AG04450 (cell line): ENCODE measurements at regions not wholly inside any gene's neighbourhood (a gene's known extent, or its start where the extent isn't known, plus 50 kb on each side); places are given as distances from the start of the nearest gene placed in this dataset.

Source experiments
- CTCF ChIA-PET: fragments of 300-600, 350-600 bp; formaldehyde crosslinking; extraction: SDS; loops from one replicate; lab custom pipeline; 2022; ENCODE audit warnings: antibody characterized with exemption, inconsistent platforms; lab: Charles Lee
- POLR2A ChIA-PET: fragments of 350-600 bp; formaldehyde crosslinking; extraction: SDS; loops from one replicate; lab custom pipeline; 2021; ENCODE audit warnings: antibody characterized with exemption, inconsistent platforms; lab: Yijun Ruan, JAX
- DNase-seq: peaks from one replicate; pipeline ENCODE4 v3.0.0-alpha.2; 2011; ENCODE audit warnings: low read depth, low spot score
- H3K27ac ChIP-seq: one replicate; pipeline ENCODE4 v1.5.1; 2012; ENCODE audit warnings: low read depth, low read length, control low read depth
- H3K27me3 ChIP-seq: one replicate; pipeline ENCODE4 v1.6.0; 2012; ENCODE audit warnings: low read length; ENCODE audit not compliant: control insufficient read depth, insufficient read depth
- H3K4me3 ChIP-seq: 2 replicates; pipeline ENCODE4 v1.5.1; 2011; ENCODE audit warnings: mild to moderate bottlenecking, low read depth, low read length, control low read depth
- H3K9me3 ChIP-seq: 2 replicates; pipeline ENCODE4 v1.5.1; 2012; ENCODE audit warnings: low read length; ENCODE audit not compliant: control insufficient read depth, insufficient read depth
- TF ChIP-seq, protein P1 (sequence below): IDR thresholded peaks from 2 replicates; pipeline ENCODE4 v1.5.1; 2011; ENCODE audit warnings: low read depth, low read length, control low read depth, inconsistent platforms

- Histone ChIP-seq H3K9me3 (no peaks in the 10 kb centered on the region), H3K27ac (no peak overlapping the region), H3K4me3 (no peak overlapping the region), H3K27me3 (no peaks in the 10 kb centered on the region)
- no peak for DNase-seq
- CTCF ChIA-PET: interaction anchor here (1.0 kb wide), 1 partner anchor 15 kb away, joined by 5 read pairs; no protein-coding TSS in a partner anchor
- POLR2A ChIA-PET: no interaction called here
- TF ChIP-seq, protein P1, sequence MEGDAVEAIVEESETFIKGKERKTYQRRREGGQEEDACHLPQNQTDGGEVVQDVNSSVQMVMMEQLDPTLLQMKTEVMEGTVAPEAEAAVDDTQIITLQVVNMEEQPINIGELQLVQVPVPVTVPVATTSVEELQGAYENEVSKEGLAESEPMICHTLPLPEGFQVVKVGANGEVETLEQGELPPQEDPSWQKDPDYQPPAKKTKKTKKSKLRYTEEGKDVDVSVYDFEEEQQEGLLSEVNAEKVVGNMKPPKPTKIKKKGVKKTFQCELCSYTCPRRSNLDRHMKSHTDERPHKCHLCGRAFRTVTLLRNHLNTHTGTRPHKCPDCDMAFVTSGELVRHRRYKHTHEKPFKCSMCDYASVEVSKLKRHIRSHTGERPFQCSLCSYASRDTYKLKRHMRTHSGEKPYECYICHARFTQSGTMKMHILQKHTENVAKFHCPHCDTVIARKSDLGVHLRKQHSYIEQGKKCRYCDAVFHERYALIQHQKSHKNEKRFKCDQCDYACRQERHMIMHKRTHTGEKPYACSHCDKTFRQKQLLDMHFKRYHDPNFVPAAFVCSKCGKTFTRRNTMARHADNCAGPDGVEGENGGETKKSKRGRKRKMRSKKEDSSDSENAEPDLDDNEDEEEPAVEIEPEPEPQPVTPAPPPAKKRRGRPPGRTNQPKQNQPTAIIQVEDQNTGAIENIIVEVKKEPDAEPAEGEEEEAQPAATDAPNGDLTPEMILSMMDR: no peak
These were observed 369.1 kb upstream of the MARCKS start for GRCh38 chr6:113488061-113488460.

DNA sequence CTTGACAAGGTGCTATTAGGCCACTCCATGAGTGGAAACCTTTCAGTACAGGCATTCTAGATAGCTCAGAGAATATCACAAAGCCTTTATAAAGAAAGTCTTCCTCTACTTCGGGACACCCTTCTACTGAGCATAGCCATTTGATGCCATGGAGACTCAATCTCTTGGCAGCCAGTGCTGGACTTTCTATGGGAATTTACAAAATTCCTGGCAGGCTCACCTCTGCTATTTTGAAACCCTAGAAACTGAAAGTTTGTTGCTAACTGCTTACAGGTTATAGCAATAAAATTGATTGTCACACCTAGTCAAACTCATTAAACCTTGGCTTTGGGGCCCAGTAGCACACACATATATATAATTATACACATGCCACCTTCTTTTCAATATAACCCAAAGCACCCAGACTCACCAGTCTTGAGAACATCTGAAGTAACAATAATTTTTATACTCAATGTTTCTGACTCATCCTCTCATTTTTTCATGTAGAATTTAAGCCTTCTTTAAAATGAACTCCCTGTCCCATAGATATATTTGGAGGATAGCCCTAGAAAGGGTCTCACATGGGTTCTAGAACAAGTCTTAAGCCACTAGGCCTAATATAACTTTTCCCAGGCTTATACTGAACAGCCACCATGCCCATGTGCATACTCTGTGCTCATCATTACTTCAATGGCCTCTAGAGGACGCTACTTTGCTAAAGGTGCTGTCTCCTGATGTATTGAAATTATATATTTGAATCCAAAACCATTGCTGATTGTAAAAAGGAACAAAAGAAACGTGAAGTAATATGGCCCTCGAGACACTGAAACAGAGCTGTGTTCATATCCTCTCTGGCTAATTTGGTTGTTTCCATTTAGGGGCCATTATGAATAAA is 368.1 kb upstream of the MARCKS start:
- Histone ChIP-seq H3K9me3 (no peaks in the 10 kb centered on the region), H3K27ac (no peak overlapping the region), H3K4me3 (no peak overlapping the region), H3K27me3 (no peaks in the 10 kb centered on the region)
- ChIA-PET POLR2A (no interaction called here), CTCF (no interaction called here)
- DNase-seq: no peak
- TF ChIP-seq, protein P1: no peak

DNA sequence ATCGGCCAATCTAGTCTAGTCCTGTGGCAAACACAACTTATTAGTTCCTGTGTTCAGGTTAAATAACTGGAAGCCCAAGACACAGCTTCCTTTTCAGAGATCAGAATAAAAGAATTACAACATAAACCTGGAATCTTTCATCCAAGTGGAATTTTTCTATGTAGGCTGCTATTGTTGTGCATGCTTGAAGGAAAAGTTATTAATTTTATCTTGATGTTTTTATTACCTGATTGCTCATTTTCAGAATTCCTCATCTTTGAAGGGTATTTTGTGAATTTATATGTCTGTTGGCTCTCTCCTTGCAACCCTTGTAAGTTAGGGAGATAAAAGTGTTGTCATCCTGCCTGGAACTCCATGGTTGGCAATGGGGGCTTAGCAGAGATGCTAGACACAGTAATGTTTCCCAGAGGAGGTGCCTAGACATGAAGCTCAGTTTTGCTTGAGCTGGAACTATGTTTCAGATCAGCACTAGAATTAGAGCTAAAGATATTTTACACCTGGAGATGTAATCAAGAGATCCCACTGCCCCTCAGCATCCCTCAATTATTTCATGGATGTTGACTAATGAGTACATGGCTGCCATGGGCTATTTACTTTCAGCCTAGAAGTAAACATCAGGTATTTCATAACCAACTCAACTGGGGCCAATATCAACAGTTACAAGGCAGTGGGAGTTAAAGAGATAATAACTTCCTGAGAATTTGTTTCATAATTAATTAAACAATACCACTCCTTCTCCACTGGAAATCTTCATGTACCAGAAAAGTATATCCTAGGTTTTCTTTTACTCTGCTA is 367.0 kb upstream of the MARCKS start:
- no peak overlapping the region for H3K4me3 ChIP-seq
- no peak for DNase-seq
- TF ChIP-seq, protein P1: no peak
- no peaks in the 10 kb centered on the region for H3K27me3 ChIP-seq
- H3K27ac ChIP-seq: no peak overlapping the region
- no peaks in the 10 kb centered on the region for H3K9me3 ChIP-seq
- CTCF ChIA-PET: no interaction called here
- POLR2A ChIA-PET: no interaction called here

- ChIA-PET POLR2A (interaction anchor here (0.6 kb wide), 1 partner anchor 422 kb away, joined by 3 read pairs; no protein-coding TSS in a partner anchor), CTCF (no interaction called here)
- TF ChIP-seq, protein P1: no peak
These were observed 365.8 kb upstream of the MARCKS start for GRCh38 chr6:113491376-113491775.

GRCh38 chr6:113493991-113494390 is 363.2 kb upstream of the MARCKS start:
- Histone ChIP-seq H3K4me3 (no peak overlapping the region), H3K27me3 (no peaks in the 10 kb centered on the region), H3K9me3 (no peaks in the 10 kb centered on the region), H3K27ac (no peak overlapping the region)
- DNase-seq: no peak
- TF ChIP-seq, protein P1: no peak
- ChIA-PET POLR2A (no interaction called here), CTCF (no interaction called here)

More at GRCh38 chr6:113491376-113491775, 365.8 kb upstream of the MARCKS start:
- no peak for DNase-seq
- Histone ChIP-seq H3K4me3 (no peak overlapping the region), H3K9me3 (no peaks in the 10 kb centered on the region), H3K27ac (no peak overlapping the region), H3K27me3 (no peaks in the 10 kb centered on the region)
